ENCODE measurements at regions not wholly inside any gene's neighbourhood (a gene's known extent, or its start where the extent isn't known, plus 50 kb on each side); places are given as distances from the start of the nearest gene placed in this dataset.

DNA sequence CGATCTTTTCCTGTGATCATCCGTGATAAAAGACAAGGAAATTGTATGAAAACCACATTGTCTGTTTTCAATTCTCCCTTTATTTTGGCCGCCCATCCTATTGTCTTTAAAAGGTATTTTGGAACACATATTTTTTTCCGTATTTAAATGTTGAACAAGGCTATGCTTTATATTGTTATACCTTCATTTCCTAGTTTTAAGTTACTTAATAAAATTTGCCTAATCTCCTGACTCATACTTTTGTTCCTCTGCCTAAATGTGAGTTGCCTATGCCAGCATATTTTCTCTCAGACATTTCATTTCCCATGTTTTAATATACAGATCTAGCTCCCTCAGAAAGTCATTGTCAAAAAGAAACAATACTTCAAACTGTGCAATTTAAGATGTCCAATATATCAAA, 104.2 kb downstream of the SLITRK6 start:
- no peak overlapping the region for H3K14ac ChIP-seq (replicated peaks; ENCODE audit: low read depth, low read length)
- H3K36me3 ChIP-seq (ENCODE audit: control insufficient read depth, insufficient read depth, low read length), result no peaks in the 10 kb centered on the region
- H3K56ac ChIP-seq (ENCODE audit: extremely low read depth, insufficient read depth, low read length), result no peak overlapping the region
- intact Hi-C loops (cut with micrococcal nuclease) (no loop called here), dilution Hi-C loops (cut with HindIII; ENCODE audit: low sequenced_read_pairs, unreplicated experiment) (no loop called here), in situ Hi-C loops (cut with MboI; ENCODE audit: low sequenced_read_pairs) (no loop called here)
- H4K20me1 ChIP-seq (ENCODE audit: insufficient read depth, low read length), result no peaks in the 10 kb centered on the region
- no peaks in the 10 kb centered on the region for H3K27me3 ChIP-seq (ENCODE audit: control insufficient read depth, insufficient read depth, low read length)
- no peaks in the 10 kb centered on the region for H3K9me3 ChIP-seq (ENCODE audit: control insufficient read depth, insufficient read depth, low read length)
- no peak overlapping the region for H4K5ac ChIP-seq (ENCODE audit: low read depth, low read length)
- H2AK5ac ChIP-seq (ENCODE audit: low read depth, low read length), result no peak overlapping the region
- ATAC-seq (ENCODE audit: low read depth), result no peak
- no peak overlapping the region for H2BK15ac ChIP-seq (ENCODE audit: low read depth, low read length)
- POLR2A ChIA-PET (ENCODE audit: unreplicated experiment), result no interaction called here
- CTCF ChIA-PET, result no interaction called here
- no peak overlapping the region for H2BK5ac ChIP-seq (ENCODE audit: low read depth, low read length, poor library complexity, severe bottlenecking)
- H3K79me1 ChIP-seq (ENCODE audit: low read depth in 1 of 2, low read length in 2 of 2), result no peaks in the 10 kb centered on the region
- H2AFZ ChIP-seq (replicated peaks; ENCODE audit: low read length, poor library complexity), result no peak overlapping the region
- TF ChIP-seq CEBPB (IDR thresholded peaks at IDR 0.05; ENCODE audit: low read depth, low read length) (no peak), RAD21 (IDR thresholded peaks at IDR 0.05; ENCODE audit: low read length) (no peak), BHLHE40 (IDR thresholded peaks at IDR 0.05; ENCODE audit: low read depth, low read length) (no peak), CHD1 (IDR thresholded peaks at IDR 0.05; ENCODE audit: low read depth, low read length) (no peak), MXI1 (IDR thresholded peaks at IDR 0.05; ENCODE audit: borderline replicate concordance, low read depth, low read length) (no peak), USF2 (IDR thresholded peaks at IDR 0.05; ENCODE audit: low read depth, low read length) (no peak), MAFK (IDR thresholded peaks at IDR 0.05; ENCODE audit: low read depth, low read length) (no peak), RFX5 (IDR thresholded peaks at IDR 0.05; ENCODE audit: low read depth, low read length) (no peak), NFE2L2 (IDR thresholded peaks at IDR 0.05; ENCODE audit: low read depth, low read length) (no peak), RCOR1 (IDR thresholded peaks at IDR 0.05; ENCODE audit: insufficient replicate concordance, low read length) (no peak), SMC3 (IDR thresholded peaks at IDR 0.05; ENCODE audit: low read depth, low read length) (no peak), POLR2A (IDR thresholded peaks at IDR 0.05; ENCODE audit: low read depth, low read length) (no peak), ELK1 (IDR thresholded peaks at IDR 0.05; ENCODE audit: borderline replicate concordance, low read depth, low read length) (no peak), MAZ (IDR thresholded peaks at IDR 0.05; ENCODE audit: borderline replicate concordance, low read depth, low read length) (no peak), FOS (IDR thresholded peaks at IDR 0.05; ENCODE audit: low read depth, low read length) (no peak)
- TF ChIP-seq, protein P1, sequence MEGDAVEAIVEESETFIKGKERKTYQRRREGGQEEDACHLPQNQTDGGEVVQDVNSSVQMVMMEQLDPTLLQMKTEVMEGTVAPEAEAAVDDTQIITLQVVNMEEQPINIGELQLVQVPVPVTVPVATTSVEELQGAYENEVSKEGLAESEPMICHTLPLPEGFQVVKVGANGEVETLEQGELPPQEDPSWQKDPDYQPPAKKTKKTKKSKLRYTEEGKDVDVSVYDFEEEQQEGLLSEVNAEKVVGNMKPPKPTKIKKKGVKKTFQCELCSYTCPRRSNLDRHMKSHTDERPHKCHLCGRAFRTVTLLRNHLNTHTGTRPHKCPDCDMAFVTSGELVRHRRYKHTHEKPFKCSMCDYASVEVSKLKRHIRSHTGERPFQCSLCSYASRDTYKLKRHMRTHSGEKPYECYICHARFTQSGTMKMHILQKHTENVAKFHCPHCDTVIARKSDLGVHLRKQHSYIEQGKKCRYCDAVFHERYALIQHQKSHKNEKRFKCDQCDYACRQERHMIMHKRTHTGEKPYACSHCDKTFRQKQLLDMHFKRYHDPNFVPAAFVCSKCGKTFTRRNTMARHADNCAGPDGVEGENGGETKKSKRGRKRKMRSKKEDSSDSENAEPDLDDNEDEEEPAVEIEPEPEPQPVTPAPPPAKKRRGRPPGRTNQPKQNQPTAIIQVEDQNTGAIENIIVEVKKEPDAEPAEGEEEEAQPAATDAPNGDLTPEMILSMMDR (conservative IDR thresholded peaks at IDR 0.05; ENCODE audit: low read depth, low read length), result no peak
- H3K4me3 ChIP-seq (ENCODE audit: insufficient read depth, low read depth, low read length), result no peak overlapping the region
- H3K4ac ChIP-seq (ENCODE audit: low read depth, low read length), result no peak overlapping the region
- H2BK120ac ChIP-seq (ENCODE audit: low read depth, low read length), result no peak overlapping the region
- no peak overlapping the region for H4K91ac ChIP-seq (ENCODE audit: insufficient read depth, low read depth, low read length)
- no peak overlapping the region for H2BK20ac ChIP-seq (ENCODE audit: low read depth, low read length)
- H2AK9ac ChIP-seq (replicated peaks; ENCODE audit: low read depth, low read length, poor library complexity), result no peak overlapping the region
- no peak overlapping the region for H3K18ac ChIP-seq (ENCODE audit: low read depth, low read length)
- H3K23ac ChIP-seq (ENCODE audit: low read depth, low read length), result no peak overlapping the region
- no peak overlapping the region for H3K9ac ChIP-seq (ENCODE audit: low read depth, low read length)
- no peak overlapping the region for H4K8ac ChIP-seq (ENCODE audit: low read depth in 2 of 2, low read length in 2 of 2)
- no peak overlapping the region for H3K27ac ChIP-seq (ENCODE audit: insufficient read depth, low read length)
- WGBS, 2 experiments (ENCODE audit: extremely low coverage in 2 of 2, insufficient read length in 1 of 2), result no CpG with 5 or more reads among the region's 4 CpGs
- no peak for DNase-seq
- H3K9me1 ChIP-seq (ENCODE audit: insufficient read depth, low read length), result no peaks in the 10 kb centered on the region
- BruUV-seq (replicated peaks), result no TSS peak
- H3K4me1 ChIP-seq (ENCODE audit: control insufficient read depth, insufficient read depth, low read length), result peaks cover 3% of the 10 kb centered on the region; the same call in 1 of the 2 replicates
- H3K4me2 ChIP-seq (ENCODE audit: low read depth, low read length), result no peak overlapping the region

Data from IMR-90 (cell line).